HG03565 (cell line): ENCODE measurements at regions not wholly inside any gene's neighbourhood (a gene's known extent, or its start where the extent isn't known, plus 50 kb on each side); places are given as distances from the start of the nearest gene placed in this dataset.

Source experiments
- ATAC-seq: cut with Tn5 transposase; IDR thresholded peaks from one replicate; pipeline ENCODE4 v1.9.1; 2021; ENCODE audit warnings: mild to moderate bottlenecking, moderate library complexity; ENCODE audit not compliant: unreplicated experiment

DNA sequence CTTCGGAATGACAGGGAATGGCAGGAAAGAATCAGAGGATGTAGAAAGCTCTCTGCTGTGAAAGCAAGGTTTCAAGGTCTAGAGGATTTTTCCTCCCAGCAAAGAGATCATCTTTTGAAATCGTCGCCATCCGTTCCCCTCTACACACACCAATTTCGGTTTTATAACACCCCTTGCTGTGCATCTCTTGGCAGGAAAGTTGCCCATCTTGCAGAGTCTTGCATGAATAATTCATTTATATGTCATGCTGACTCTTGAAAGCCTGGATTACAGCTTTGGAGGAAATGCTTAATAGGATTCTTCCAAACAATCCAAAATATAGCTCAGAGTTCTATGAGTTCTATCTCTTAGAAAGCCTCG, 262.7 kb downstream of the CHL1 start:
- ATAC-seq: no peak

DNA sequence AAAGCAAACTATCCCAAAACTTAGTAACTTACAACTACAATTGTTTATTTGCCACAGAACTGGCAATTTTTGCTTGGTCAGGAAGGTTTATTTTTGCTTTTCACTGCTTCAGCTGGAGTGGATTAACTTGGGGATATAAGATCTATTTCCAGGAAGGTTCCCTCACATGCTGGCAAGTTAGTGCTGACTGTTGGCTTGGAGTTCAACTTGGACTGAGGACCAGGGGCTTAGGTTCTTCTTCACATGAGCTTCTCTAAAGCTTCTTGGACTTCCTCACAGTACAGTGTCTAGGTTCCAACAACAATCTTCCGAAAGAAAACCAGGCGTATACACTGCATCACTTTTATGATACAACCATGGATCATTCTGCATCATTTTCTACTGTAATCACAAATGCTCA, 264.4 kb downstream of the CHL1 start:
- no peak for ATAC-seq

DNA sequence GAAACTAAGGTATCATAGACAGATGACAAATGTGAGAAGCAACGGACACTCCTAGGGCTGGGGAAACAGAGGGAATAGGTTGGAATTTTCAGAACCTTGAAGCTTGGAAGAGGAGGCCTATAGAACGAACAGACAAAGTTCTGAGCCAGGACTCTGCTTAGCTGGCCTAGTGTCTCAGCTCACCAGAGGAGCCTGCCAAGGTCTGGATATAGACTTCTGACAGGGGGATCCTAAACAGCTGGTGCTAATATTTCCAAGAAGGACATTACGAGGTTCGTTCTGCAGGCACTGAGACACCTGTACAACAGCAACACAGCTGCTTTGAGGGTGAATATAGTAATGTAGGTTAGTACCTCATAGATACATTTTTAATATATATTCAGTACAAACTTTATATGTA, 266.3 kb downstream of the CHL1 start:
- no peak for ATAC-seq

DNA sequence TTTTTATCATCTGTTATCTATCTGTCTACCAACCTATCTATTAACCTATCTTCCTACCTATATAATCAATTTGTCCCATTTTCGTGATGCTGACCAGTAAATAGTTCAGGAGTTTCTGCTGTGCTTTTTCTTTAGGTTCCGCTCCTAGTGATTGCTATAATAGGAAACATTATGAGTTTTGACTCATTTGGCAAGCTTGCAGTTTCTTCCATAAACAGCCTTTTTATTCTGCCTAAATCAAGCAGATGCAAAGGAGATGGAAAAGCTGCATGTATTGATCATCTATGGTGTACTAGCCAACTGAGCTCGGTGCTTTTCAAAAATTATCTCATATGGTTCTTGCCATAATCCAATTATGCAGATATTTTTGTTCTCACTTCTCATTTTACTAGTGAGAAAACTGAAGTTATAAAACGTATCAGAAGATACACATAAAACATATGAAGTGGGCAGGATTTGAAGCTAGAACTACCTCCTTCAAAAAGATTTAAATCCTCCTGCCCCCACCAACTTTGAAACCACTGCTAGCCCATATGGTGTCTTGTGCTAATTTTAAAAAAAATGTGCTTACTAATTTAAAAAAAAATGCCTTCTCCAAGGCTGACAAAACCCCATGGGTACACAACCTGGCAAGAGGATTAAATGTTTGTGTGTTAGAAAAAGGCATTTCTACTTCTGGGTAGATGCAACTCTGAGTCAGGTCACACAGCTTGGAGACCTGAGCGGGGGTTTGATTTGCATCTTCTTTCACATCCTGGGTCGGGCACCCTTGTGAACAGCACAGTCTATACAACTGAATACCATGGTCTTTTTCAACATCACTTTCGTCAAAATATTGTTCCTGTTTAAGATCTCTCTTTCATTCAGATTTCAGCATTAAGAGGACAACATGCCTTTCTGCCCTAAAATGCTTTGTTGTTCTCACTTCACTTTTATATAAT, 267.0 kb downstream of the CHL1 start:
- peak; percentile 98 for ATAC-seq

DNA sequence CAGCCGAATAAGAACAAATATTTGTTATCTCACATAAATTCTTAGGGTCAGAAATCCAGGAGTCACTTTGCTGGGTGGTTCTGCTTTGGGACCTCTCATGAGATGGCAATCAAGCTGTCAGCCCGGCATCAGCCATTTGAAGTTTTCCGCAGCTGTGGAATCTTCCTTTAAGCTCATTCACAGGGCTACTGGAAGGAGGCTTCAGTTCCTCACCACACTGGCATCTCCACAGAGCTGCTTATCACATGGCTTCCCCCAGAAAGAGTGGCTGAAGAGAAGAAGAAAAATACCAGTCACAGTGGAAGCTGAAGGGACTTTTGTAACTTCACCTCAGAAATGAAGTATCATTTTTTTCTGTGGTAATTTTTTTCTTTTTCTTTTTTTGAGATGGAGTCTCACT, 267.7 kb downstream of the CHL1 start:
- ATAC-seq: no peak

DNA sequence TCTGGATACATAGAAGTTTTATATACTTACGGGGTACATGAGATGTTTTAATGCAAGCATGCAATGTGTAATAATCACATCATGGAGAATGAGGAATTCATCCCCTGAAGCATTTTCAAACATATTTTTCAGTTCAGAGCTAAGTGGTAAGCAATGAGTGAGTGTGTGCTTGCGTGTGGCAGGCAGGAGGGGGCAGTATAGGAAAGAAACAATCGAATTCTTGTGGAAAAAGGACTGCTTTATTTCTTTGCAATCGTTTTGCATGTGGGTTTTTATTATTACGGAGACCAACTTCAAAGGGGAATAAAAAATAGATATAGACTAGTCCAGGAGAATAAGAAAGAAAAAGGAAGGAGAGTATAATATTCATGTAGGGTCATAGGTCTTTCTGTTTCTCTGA, 271.6 kb downstream of the CHL1 start:
- ATAC-seq: peak; percentile 33

DNA sequence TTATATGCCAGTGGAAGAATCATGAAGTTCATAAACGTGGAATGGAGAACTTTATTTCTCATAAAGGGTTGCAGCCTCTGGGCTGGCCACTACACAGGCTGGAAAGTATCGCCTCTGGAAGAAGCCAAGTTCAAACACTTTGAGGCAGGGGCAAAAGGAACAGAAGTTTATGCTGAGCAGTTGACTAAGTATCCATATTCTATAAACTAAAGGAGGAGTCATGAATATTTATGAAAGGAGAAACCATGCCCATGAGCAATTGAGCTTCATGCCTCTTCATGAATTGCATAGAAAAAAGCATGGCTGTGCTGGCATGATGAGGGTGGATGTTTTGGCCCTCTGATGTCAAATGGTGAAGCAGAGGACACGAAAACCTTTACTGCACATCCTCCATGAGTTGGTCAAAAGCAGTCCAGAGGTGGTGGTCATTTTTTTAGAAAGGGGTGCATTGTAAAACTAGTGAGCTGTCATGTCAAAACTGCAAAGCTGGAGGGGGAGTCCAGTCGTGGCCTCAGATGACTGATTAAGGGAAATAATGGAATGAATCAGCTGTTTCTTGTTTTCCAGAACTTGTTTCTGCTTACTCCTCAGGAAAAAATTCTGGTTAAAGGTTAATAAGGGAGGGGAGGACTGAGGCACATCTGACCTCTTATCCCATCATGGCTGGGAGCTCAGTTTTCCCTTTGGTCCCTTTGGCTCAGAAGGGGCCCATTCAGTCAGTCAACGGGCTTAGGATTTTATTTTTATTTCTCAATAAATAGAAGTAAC, 276.7 kb downstream of the CHL1 start:
- no peak for ATAC-seq

DNA sequence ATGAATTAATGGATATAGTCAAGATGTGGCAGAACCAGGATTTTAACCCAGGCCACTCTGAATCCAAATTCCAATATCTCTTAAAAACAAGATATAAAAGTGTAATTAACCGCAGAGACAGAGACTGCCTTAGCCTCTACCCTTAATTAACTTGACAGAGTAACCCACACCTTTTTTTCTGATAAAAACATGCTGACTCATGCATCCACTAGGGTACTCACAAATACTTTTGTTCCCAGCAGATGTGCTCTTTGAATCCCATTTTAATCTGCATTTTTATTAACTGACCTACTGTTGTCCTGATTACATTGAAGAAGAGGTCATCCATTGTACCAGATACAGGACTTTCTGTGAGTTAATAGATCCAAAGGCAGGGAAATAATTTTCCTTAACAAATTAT, 278.3 kb downstream of the CHL1 start:
- no peak for ATAC-seq

DNA sequence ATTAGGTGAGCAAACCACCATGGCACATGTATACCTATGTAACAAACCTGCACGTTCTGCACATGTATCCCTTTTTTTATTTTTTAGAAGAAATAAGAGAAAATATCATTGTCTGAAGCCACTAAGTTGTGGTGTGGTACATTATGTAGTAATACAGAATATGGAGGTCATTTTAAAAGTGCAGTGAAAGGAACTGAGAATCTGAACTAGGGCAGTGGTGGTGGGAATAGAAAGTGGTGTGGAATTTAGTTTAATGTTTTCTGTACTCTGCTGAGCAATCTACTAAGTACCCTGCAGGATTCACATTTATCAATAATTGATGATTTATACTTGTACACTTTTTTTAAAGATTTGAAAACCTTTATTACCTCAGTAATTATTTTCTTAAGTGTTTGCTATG, 283.5 kb downstream of the CHL1 start:
- peak; percentile 55 for ATAC-seq

DNA sequence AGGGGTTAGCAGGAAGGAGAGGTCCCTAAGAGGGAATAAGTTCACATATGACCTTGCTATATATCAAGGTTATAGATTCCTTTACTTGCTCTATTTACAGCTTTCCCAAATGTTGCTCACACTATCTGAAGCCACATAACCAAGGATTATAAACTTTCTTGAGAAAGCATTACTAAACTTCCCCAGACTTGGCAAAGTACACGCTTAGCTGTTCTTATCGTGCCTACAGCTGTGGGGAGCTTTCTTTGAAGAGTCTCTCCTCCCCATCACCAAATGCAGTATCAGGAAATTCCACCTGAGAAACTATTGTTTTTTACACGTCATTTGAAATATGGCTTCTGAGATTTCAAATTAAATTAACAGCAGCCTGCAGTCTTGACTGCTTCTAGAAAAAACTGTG, 284.5 kb downstream of the CHL1 start:
- ATAC-seq: no peak

DNA sequence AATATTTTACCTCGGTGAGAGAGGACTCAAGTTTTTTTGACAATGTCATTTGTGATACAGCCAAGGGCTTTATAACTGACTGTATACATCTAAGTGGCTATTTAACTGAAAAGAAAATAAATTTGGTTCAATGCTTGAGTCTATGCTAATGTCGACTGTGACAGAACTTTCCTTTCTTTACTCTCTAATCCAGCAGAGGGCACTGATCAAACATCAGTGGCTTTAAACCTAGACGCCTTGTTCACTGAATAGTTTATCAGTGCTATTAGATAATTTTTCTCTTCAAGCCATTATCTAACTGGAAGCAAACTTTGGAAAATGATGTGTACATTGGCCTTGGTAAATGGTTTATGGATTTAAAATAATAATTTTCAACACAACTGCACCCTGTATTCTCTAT, 285.1 kb downstream of the CHL1 start:
- no peak for ATAC-seq

DNA sequence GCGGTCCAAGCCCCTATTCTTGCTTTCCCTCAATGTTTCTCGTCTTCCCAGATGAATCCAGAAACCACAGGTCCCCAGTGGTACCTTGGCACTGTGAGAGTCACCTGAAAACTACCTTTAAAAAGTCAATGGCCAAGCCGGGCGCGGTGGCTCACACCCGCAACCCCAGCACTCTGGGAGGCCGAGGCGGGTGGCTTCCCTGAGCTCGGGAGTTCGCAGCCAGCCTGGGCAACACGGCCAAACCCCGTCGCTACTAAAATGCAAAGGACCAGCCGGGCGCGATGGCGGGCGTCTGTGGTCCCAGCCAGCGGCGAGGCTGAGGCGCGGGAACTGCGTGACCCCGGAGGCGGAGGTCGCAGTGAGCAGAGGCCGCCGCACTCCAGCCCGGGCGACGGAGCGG, 285.9 kb downstream of the CHL1 start:
- no peak for ATAC-seq

DNA sequence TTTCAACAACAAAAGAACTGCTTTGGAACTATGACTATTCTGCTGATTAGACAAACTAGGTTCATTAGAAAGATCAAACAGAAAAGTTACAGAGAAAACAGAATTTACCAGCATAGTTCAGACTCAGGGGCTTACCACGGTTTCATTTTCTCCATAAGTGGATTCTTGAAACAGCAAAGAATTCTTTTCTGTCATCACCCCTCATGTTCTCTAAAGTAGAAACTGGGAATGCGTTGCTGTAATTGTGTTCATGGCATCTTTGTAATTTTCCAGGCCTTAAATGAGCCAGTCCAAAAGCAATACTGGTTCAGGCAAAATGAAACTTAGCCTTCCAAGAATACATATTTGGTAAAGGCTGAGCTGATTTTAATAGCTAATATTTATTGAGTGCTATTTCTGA, 287.8 kb downstream of the CHL1 start:
- ATAC-seq: no peak

DNA sequence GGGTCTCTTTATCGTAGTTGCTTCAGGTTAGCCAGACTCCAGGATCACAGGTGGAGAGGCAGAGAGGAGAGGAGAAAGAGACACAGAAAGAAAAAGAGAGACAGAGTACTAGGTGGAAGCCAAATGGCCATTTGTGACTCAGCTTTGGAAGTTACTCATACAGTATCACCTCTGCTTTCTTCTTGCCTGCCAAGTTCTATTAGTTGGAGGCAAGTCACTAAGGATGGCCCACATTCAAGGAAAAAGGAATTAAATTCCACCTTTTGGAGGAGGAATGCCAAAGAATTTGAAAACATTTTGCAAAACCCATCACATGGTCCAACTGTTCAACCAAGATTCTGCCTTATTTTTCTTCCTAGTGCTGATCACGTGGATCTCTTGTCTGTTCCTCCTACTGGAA, 291.1 kb downstream of the CHL1 start:
- no peak for ATAC-seq

DNA sequence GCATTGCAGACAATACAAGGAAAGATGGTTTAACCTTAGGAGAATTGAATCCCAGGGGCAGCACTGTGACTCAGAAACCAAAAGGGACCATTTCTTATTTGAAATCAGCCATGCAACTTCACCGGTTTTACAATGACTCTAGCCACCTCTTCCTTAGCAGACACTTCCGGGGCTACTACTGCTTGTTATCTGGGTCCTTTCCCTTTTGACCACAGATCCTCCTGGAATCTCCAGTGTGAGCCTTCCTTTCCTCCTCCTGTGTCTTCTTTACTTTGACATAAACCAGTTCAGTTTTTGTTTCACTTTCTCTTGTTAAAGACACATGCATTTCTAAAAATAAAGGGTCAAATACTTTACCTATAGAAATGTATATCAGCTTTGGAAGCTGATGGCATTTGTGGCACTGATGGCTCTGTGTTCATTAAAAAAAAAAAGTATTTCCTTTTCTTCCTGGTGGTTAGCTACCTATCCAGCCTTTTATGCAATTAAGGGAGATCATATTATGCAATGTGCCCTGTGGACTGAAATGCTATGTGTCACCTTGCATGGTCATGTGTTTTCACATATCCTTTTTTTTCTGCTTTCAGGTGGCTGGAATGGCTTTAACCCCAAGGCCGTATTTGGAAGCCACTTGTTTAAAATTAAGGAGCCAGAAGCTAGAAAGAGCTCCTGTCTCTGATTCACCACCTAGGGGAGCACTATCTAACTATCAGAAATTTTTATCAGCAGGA, 296.2 kb downstream of the CHL1 start:
- peak; percentile 38 for ATAC-seq

DNA sequence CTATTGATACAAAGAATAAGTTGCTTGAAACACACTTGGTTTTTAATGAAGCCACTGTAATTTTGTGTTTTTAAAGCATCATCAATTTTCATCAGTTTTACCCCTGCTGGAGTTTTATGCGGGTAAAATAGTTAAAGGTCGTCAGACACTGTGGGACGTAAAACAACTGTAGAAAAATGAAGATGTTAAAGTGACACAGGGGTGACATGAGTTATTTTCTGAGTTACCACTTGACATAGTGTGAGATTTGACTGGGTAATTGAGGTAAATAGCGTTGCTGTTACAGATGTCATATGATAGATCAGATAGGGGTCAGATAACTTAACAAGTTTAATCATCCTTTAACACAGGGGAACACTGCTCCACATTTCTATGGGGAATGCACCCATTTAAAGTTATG, 297.6 kb downstream of the CHL1 start:
- no peak for ATAC-seq

DNA sequence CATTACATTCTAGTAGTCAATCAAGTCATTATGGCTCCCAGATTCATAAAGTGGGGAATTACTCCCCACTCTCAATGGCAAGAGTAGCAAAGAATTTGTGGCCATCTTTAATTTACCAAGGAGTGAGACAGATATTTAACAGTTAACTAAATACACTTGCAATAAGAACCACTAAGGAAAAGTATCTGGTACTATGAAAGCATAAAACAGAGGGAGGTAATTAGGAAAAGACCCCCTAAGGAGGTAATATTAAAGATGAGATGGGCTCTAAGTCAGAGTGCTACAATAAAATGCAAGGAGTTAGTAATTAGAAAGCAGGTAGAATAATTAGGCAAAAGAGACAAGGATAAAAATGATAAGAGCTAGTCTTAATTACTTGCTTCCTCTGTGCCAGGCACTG, 301.9 kb downstream of the CHL1 start:
- no peak for ATAC-seq

DNA sequence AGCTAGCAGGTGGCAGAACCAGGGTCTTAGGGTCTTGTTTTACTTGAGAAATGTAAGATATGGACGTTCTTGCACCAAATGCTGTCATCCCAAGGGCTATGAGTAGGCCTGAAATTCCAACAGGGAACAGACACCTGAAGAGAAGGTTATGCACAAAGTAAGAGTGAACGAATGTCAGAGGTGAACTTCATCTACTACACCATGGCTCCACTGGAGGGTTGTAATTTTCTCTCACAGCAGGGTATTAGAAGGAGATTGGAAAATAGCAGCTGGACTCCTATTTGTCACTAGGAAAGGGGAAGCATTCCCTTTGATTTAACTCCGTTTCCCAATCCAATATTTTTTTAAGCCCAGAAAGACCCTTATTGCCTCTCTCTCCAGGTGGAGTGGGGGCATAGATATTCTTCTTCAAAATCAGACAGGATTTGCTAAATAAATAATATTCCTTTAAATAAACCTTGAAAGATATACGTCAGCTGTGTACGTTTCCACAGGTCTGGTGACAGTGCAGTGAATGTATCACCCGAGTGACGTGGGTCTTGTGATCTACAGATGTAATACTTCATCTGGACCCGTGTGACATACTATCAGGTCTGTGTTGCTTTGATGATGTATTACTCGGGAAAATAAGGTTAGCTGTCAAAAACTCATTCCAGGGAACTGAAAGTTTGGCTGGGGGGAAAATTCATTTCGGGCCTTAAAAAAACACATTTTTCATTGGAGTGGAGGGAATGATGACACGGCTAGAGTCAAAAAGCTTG, 302.6 kb downstream of the CHL1 start:
- no peak for ATAC-seq

DNA sequence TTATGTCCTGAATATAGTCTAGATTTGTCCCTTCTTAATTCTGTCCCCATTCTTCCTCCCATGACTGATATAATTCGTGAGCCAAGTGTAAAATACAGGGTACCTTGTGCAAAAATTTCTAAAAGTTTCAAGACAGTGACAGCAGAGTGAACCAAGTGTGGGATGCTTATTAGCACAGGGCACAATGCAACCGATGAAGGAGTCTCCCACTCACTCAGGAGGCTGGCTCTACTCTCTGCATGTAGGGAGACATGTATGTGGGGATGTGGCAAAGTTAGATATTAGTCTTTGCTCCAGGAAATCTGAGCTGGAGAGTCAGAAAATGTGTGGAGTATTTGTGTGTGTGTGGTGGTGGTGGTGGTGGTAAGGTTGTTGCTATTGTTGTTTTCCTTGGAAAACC, 305.9 kb downstream of the CHL1 start:
- no peak for ATAC-seq

DNA sequence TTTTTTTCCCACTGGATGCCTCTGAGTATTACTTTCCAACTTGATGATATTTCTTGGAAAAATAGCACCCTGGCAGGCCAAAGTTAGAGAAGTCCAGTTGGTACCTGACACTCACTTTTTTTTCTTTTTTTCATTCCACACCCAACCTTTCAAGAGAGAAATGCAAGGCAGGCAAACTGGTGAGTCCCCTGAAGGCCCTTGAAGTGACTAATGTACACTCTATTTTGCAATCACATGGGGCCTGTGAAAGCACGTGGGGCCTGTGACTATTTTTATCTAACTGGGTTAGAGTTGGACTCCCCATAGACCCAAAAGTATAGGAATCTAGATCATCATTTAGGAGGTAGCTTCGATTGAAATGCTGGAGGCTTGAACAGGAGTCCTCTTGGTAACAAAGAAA, 316.7 kb downstream of the CHL1 start:
- no peak for ATAC-seq

DNA sequence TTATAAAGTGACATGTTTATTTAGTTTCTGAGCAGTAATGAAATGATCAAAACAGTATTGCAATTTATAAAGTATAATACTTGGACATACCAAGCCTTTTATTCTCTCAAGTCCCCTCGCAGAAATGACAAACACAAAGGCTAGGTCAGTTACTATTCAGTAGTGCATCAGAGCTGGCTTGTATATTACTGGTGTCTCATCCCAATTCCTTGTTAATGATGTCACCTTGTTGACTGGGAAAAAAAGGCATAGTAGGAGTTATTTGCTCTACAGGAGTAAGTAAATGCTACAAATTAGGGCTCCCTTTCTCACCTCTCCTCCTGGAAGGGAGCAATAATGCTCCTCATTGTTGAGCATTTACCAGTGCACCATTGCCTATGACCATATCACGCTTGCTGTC, 317.6 kb downstream of the CHL1 start:
- ATAC-seq: no peak
